Epithelial cell of prostate (primary cell): ENCODE measurements at regions not wholly inside any gene's neighbourhood (a gene's known extent, or its start where the extent isn't known, plus 50 kb on each side); places are given as distances from the start of the nearest gene placed in this dataset.
"Not testable (repeated sequence)": the region's sequence is repeated elsewhere in the genome, so short reads cannot be mapped to it uniquely, and the experiment has no call there.

Experiments
- DNase-seq: peaks from one replicate; pipeline ENCODE4 v3.0.0-alpha.2; 2011; ENCODE audit warnings: low read depth, low spot score
- H3K27ac ChIP-seq: fragments of 450-650 bp; 2 replicates; pipeline ENCODE4 v1.5.1; 2017; ENCODE audit warnings: mild to moderate bottlenecking

DNA sequence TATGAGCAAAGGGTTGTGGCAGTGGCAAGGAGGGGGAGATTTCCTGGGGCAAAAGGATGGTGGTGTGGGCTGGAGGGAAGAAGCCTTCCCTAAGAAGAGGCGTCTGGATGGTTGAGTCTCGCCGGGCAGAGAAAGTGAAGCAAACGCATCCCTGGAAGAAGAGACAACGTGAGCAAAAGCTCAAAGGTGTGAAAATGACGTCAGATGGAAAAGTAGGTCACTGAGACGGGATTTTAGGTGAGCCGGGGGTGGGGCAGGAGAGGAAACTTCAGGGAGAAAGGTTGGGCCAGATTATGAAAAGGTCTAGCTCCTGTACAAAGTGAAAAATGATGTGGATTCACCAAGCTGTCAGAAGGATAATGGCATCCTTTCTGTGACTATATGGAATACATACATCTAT is 95.3 kb upstream of the KCNE2 start:
- DNase-seq, result no peak

GRCh38 chr21:34270411-34270810 is 93.4 kb upstream of the KCNE2 start:
- DNase-seq, result no peak
- no peak overlapping the region for H3K27ac ChIP-seq

More for the DNA sequence above, 95.3 kb upstream of the KCNE2 start:
- H3K27ac ChIP-seq, result no peak overlapping the region

- DNase-seq, result no peak
- no peak overlapping the region for H3K27ac ChIP-seq
Observed at GRCh38 chr21:34271189-34271851, 92.5 kb upstream of the KCNE2 start.

- DNase-seq, result no peak
- no peak overlapping the region for H3K27ac ChIP-seq
Observed at GRCh38 chr21:34272321-34272720, 91.5 kb upstream of the KCNE2 start.

DNA sequence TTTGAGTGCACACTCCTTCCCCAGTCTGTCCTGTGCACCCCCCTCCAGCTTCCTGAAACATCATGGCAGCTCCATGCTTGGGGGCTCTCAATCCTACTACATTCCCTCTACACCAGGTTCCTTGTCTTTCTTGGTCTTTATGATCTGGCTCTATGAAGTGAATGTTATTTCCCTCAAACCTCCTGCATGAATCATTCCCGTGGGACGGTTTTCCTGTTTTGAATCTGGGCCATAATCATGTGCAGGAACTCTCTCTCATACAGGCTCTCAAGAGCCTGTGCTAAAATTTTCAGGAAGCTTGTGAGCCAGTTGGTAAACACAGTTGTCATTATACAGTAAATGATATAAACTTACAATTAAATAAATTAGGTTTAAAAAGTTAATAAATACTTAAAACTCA is 89.8 kb upstream of the KCNE2 start:
- H3K27ac ChIP-seq, result no peak overlapping the region
- DNase-seq, result no peak

DNA sequence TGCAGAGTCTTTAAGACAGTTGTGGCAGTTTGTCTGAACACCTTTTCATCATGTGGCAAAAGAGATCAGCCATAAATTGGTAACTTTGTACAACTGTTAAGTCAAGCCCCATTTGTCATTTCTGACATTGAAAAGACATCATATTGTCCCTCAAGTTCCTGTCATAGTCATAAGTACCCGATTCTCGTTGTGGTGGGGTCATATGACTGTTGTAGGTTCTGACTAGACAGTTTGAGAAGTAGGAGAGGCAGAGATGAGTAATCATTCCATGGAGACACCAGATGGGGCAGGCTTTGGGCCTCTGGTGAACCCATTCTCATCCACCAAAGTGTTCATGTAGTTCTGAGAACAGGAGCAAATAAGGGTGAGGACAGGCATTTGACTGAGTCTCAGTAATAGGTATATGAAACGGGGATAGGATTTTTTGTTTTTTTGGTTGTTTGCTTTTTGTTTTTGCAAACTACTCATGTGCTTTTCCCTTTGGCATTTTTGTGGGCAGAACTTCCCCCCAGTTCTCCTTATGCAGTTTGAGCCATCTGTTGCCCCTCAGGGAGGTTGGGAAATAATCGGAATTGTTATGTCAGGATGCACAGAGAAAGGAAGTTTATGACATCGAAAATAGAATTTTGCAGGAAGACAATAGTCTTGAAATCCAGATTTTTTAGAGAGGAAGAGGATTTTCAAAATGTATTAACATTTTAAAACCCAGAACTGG is 86.9 kb upstream of the KCNE2 start:
- DNase-seq, result no peak
- H3K27ac ChIP-seq, result no peak overlapping the region

GRCh38 chr21:34278451-34278850 is 85.4 kb upstream of the KCNE2 start:
- no peak for DNase-seq

DNA sequence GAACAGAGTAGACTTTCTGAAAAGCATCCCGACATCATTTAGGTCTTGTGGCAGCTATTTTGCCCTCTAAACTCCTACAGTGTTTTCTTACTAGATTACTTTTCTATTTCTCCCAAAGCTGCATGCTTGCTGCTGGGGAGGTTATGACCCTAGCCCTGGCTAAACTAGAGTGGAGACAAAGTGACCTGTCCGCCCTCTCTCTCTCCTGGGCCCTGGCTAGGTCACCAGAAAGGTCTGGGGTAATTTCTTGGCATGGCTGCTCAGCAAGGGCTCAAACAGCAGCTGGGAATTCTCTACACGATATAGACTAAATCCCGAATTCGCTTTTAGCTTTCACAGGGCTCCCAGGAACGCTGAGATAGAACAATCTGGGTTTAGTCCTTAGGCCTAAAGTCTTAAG is 84.5 kb upstream of the KCNE2 start:
- no peak for DNase-seq
- H3K27ac ChIP-seq, result no peak overlapping the region

More at GRCh38 chr21:34278451-34278850, 85.4 kb upstream of the KCNE2 start:
- no peak overlapping the region for H3K27ac ChIP-seq

GRCh38 chr21:34279883-34280282 is 83.9 kb upstream of the KCNE2 start:
- no peak for DNase-seq
- H3K27ac ChIP-seq, result no peak overlapping the region

DNA sequence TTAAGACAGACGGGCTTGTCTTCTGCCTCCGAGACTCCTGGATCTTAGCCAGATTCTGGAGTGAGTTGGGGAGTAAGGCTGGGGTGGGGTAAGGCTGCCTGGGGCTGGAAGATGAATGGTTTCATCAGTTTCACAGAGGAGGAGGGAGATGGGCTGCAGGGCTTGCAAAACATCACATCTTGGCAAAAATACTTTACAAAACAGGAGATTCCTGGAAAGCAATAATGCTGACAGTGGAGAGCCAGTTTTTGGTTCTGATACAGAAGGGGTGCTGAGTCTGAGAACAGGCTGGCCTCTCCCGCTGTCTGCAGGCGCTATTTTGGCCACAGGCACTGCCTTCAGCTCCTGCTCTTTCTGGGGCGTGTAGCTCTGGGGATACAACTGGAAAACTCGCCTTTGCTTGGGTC is 83.4 kb upstream of the KCNE2 start:
- no peak for DNase-seq
- no peak overlapping the region for H3K27ac ChIP-seq

DNA sequence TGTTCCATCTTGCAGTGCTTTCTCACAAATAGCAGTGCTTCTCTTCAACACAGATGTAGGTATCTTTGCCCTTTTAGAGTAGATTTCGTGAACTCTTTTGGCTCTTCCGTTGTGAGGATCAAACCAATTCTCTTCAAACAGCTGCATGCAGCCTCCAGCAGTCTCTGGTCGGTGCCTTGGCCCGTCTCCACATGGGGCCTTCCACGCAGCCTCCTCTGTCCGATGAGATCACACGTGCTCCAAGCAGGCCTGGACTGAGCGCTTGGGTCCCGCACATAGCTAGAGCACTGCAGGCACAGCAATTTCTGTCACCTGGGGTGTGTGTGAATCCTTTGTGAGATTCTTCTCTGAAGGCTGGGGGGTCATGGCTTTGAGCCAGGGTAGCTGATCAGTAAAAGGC is 82.8 kb upstream of the KCNE2 start:
- no peak overlapping the region for H3K27ac ChIP-seq
- no peak for DNase-seq

GRCh38 chr21:34282223-34282622 is 81.6 kb upstream of the KCNE2 start:
- no peak for DNase-seq
- H3K27ac ChIP-seq, result no peak overlapping the region

- no peak overlapping the region for H3K27ac ChIP-seq
- no peak for DNase-seq
Observed at GRCh38 chr21:34284666-34285065, 79.1 kb upstream of the KCNE2 start.

GRCh38 chr21:34288042-34288441 is 75.8 kb upstream of the KCNE2 start:
- H3K27ac ChIP-seq, DNase-seq: not testable (repeated sequence)

- DNase-seq, result no peak
- H3K27ac ChIP-seq, result no peak overlapping the region
Observed at GRCh38 chr21:34289856-34290255, 74.0 kb upstream of the KCNE2 start.

GRCh38 chr21:34296878-34297277 is 66.9 kb upstream of the KCNE2 start:
- H3K27ac ChIP-seq, result no peak overlapping the region
- no peak for DNase-seq

DNA sequence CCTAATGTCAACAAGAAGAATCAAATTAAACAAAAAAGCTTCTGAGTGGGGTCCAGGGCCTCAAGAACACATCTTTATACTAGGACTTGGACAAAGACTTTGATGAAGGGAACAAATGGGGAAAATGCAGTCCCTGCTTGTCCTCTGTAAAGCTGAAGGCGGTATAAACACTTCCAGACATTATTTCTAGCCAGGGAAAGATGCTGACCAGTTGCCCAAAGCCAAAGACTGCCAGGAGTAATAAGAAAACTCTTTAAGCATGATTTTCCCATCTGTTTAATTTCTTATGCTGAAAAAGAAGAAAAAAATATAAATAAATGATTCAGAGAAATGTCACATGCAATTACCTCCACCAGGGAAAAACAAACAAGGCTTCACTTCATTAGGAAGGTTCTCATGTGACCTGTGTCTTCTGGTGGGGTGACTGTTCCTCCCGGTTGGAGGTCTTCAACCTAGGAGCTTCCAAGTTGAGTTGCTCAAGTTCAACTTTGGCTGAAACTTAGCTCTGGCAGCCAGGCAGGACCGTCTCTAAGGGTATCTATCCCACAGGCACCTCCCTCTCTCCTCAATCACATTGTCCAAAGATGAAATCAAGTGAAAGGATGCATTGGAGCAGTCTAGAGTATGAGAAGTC is 65.2 kb upstream of the KCNE2 start:
- DNase-seq, result no peak
- H3K27ac ChIP-seq, result no peak overlapping the region

DNA sequence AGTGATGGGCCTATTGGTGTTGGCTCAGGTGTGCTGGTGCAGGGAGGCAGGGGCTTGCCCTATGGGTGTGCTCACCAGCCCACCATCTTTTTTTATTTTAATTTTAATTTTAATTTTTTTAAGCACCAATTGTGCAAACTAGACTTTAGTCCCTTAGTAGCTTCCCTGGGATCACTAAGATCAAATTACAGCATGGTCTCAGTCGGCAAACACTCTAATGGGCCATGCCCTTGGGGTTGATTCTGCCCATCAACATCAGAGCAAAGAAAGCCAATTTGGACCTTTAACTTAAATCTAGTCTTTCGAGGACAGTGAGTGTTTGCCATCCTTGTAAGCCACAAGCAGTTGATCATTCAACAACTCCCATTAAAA is 64.7 kb upstream of the KCNE2 start:
- DNase-seq, result no peak
- H3K27ac ChIP-seq, result no peak overlapping the region

DNA sequence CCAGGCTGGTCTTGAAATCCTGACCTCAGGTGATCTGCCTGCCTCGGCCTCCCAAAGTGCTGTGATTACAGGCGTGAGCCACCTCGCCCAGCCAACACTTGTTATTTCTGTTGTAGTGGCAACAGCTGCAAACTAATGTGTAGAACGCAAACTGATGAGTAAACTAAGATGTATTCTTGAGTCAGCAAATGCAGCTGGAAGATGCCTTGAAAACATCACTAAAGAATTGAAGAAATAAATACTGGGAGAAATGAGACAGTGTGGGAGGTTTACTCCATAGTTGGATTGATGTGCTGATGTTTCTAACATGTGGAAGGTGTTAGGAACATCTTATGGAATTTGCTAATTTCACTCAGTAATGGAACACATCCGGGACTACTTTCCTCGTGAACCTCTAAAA is 61.3 kb upstream of the KCNE2 start:
- H3K27ac ChIP-seq, result no peak overlapping the region
- DNase-seq, result no peak

DNA sequence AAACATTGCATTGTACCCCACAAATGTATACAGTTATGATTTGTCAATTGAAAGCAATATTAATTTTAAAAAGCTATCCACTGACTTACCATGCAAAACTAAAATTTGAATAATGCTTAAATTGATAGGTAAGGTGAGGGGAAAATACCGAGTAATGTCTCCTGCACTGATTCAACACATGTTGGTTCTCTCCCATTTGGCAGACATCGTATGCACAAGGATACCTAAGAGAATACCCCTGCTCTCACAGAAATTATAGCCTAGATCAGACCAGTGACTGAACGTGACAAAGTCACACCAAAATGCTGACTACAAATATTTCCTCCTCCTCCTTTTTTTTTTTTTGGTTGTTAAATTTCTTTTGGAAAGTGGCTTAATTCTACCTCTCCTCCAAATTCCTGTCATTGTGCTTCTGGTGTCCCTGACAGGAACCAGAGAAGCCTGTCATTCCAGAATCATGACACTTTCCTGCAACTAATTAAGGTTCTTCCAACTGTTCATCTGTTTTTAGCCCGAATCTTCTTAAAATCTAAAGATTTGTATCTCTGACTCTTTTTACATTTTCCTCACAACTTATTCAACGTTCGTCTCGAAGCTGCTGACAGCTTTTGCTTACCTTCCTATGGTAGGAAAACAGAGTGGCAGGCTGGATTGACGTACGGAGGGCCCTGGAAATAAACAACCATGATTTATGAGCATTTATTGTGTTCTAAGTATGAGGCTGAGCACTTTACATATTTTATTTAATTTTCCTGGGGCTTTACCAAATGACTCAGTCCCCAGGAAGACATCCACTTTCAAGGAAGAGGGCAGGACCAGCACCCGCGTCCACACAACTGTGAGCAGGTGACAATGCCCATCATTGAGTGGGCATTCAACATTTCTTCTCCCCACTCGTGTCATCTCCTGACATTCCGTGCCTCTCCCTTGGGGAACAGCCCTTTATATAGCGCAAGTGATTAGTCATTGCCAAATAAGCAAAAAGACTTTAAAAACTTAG is 57.9 kb upstream of the KCNE2 start:
- no peak overlapping the region for H3K27ac ChIP-seq
- no peak for DNase-seq
